HG03108 (cell line): ENCODE measurements at regions not wholly inside any gene's neighbourhood (a gene's known extent, or its start where the extent isn't known, plus 50 kb on each side); places are given as distances from the start of the nearest gene placed in this dataset.
"Not testable (repeated sequence)": the region's sequence is repeated elsewhere in the genome, so short reads cannot be mapped to it uniquely, and the experiment has no call there.

ENCODE experiments used
- ATAC-seq: cut with Tn5 transposase; IDR thresholded peaks from one replicate; pipeline ENCODE4 v1.9.1; 2021; ENCODE audit warnings: moderate library complexity; ENCODE audit not compliant: unreplicated experiment

DNA sequence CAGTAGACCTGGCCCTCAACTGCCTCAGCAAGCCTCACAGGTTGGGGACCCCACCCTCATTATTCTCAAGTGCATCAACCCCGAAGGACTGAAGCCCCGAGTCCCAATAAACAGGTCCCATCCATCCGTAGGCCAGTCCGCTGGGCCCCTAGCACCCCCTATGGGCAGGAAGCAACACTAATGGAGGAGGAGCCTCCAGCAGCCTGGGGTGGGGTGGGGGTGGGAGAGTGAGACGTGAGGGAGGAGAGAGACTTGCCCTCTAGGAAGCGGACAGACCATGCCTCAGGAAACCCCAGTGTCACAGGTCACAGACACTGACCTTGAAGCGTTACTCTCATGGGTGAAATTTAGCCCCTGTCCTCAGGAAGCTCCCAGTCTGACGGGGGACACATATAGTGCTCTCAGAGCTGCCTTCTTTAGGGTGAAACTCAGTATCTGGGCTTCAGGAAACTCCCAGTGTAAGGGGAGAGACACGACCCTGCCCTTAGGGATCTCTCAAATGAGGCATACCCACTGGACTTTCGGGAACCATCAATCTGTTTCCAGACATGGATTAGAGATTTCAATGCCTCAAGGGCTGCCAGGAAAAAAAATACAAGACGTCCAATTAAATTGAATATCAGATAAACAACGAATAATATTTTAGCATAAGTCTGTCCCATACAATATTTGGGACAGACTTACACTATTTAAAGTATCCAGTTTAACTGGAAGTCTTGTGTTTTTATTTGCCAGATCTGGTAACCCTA lies 125.8 kb downstream of the MRPL14 start:
- ATAC-seq = no peak

DNA sequence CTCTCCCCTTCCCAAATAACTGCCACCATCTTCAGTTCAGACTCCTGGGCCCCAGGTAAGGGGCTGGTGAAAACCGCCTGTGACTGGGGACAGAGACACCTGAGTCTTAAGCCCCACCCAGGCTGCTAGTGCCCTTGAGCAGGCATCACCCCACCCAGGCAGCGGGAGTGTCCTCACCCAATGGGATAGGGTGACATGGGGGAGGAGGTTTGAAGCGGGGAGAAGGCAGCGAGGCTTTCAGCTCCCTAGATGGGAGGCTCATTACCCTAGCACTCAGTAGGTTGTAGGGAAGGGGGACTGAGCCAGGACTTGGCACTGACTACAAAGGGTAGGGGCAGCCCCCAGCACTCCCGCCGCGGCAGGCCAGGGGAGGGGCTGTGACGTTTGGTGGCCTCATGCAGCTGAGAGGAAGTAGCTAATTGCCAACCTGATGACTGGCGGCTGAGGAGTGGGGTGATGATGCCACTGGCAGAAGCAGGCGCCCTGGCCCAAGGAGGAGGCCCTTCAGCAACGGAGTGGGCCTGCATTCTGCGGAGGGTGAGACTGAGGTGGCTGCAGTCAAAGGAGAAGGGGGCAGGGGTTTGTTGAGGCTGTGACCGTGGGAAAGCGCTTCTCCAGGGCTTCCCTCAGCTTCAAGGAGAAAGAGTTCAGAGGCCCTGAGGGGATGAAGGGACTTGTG lies 126.9 kb downstream of the MRPL14 start:
- ATAC-seq = no peak

DNA sequence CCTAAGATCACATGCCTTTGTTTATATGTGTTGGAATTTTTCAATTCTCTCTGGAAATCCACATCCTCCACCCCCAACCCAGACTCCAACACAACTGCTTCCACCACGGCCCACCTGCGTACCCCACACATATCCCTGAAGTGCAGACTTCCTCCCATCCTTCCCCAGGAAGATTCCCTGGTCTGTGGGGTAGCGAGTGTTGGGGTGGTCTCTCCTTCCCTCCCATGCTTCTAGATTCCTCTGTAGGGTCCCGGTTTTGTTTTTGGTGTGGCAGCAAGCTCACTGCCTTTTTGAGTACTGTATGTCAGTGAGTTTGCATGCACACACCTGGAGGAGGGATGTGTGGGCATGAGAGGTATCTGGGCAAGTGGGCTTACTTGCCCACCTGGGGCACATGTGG lies 127.6 kb downstream of the MRPL14 start:
- ATAC-seq = no peak

DNA sequence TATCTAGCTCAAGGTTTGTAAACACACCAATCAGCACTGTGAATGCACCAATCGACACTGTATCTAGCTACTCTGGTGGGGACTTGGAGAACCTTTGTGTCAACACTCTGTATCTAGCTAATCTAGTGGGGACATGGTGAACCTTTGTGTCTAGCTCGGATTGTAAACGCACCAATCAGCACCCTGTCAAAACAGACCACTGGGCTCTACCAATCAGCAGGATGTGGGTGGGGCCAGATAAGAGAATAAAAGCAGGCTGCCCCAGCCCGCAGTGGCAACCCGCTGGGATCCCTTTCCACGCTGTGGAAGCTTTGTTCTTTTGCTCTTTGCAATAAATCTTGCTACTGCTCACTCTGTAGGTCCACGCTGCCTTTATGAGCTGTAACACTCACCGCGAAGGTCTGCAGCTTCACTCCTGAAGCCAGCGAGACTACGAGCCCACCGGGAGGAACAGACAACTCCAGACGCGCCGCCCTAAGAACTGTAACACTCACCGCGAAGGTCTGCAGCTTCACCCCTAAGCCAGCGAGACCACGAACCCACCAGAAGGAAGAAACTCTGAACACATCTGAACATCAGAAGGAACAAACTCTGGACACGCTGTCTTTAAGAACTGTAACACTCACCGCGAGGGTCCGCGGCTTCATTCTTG lies 128.5 kb downstream of the MRPL14 start:
- not testable (repeated sequence) for ATAC-seq

DNA sequence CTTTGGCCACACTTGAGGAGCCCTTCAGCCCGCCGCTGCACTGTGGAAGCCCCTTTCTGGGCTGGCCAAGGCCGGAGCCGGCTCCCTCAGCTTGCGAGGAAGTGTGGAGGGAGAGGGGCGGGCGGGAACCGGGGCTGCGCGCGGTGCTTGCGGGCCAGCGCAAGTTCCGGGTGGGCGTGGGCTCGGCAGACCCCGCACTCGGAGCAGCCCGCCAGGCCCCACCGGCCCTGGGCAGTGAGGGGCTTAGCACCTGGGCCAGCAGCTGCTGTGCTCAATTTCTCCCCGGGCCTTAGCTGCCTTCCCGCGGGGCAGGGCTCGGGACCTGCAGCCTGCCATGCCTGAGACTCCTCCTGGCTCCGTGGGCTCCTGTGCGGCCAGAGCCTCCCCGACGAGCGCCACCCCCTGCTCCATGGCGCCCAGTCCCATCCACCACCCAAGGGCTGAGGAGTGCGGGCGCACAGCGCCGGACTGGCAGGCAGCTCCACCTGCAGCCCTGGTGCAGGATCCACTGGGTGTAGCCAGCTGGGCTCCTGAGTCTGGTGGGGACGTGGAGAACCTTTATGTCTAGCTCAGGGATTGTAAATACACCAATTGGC lies 129.2 kb downstream of the MRPL14 start:
- not testable (repeated sequence) for ATAC-seq

DNA sequence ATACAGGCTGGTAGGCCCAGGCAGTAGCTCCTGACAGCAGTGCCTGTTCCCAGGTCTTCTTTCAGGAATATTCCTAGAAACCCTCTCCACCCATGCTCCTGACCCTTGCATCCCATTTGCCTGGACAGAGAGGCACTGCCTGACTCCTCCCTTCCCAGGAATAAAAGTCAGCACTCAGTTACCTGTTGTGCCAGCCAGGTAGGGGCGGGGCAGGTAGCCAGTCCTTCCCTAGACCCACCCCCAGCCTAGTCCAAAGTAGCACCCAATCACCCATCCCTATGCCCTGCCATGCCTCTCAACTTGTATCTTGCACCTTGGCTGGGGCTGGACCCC lies 129.9 kb downstream of the MRPL14 start:
- no peak for ATAC-seq

DNA sequence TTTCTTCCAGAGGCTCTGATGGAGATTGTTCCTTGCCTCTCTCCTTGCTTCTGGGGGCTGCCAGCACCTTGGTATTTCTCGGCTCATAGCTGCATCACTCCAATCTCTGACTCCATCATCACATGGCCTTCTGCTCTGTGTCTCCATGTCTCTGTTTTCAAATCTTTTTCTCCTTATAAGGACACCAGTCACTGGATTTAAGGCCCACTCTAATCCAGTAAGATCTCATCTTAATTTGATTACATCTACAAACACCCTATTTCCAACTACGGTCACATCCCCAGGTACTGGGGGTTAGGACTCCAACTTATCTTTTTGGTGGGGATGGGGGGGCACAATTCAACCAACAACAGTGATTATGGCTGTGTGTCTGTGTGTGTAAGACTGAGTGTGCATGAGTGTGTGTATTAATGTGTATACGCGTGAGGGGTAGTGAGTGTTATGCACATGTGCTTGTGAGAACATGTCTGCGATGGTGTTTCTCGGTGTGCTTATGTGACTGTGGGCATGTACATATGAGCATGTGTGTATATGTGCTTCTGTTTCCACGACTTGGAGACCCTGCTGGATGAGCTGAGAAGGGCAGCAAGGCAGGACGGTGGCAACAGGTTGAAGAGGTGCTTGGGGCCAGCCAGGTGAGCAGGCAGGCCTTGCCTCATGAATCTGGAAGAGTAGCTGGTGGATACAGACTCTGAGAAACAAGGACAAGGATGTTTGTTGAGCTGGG lies 130.5 kb downstream of the MRPL14 start:
- ATAC-seq = no peak

DNA sequence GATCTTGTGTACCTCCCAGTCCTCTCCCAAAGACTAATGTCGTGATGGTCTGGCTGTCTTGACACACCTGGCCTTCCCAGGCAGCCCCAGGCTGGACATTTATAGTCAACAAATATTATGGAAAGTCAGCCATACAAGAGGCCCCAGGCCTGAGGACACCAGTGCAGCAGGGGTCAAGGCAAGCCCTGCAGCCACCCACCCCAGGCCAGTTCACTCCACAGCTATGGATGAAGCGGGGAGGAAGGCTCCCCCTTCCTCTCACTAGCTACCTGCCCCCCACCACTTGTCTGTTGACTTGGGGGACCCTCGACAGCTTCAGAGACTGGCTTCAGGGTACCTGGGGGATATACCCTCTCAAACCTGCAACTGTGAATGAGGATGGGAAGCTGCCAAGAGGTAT lies 132.1 kb downstream of the MRPL14 start:
- ATAC-seq = no peak

DNA sequence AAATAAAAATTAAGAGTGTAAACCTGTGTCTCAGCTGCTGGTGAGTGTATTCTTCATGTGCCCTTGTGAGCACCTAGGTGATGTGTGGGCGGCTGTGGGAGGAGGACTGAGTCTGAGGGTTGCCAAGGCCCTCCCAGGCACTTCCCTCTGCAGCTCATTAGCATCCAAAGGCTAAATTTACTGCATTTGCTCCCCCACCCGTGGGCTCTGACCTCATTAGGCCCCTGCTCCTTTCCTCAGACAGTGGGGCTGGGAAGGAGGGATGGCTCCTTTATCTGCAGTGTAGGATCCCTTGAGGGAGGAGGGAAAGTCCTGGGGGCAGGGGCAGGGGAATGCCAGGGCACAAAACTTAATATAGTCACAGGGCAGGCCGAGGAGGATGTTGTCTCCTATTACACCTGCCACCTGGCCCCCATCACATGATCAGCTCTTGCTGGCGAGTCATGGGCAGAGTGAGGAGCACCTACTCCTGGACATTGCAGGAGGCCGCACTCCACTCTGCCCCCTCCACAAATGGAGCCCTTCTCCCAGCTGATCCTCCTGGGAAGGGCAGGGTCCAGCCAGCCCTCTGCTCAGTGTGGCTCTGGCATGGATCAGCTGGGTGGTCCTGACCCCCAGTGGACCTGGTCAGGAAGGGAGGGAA lies 133.2 kb downstream of the MRPL14 start:
- ATAC-seq = no peak

DNA sequence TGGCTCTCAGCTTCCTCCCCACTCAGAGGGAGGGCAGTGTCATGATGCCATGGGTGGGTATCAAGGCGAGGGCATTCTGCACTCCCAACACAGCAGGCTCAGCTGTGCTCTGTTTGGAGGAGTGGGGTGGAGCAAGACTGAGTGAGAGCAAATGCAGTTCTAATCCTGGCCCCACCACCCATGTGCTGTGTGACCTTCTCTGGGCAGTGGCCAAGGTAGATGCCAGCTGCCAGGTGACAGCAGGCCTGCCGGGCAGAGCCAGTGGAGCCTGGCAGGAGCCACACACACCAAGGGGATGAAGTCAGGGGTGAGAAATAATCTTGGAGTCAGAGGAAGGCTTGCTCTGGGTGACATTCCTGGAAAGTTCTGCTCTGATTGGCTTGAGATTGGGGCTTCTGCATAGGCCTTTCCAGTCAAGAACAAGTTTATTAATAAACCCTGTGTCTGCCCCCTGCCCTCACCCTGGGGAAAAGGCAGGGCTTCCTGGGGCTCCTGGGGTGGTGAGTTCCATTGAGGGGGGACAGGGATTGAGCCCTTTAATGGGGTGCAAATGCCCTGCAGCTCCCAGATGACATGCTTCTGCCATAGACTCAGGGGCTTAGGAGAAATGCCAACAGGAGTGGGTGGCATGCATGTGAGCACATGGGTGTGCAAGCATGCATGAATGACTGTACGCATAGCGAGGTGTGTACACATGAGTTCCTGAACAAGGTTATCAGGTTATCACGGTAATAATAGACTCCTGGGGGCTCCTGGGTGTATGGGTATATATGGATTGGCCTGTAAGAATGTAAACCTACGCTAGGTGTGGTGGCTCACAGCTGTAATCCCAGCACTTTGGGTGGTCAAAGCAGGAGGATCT lies 134.2 kb downstream of the MRPL14 start:
- ATAC-seq = no peak

DNA sequence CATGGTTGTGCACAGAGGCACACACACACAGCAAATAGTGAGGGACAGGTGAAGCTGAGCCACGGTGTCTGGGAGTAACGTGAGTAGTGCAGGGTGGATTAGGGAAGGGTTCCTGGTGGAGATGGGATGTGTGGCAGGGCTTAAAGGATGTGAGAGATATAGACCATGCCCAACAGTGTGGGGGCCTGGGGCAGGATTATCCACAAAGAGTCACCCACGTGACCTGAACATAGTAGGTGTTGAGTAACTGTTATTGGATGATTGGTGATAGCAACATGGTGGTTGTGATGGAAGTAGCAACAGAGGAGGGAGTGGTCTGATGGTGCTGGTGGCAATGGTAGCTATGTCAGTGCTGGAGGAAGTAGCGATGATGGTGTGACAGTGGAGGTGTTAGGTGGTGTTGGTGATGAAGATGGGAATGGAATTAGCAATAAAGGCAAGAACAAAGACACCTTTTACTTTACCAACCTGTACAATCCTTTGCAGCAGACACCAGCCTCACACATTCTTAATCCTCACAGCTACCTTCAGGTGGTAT lies 135.1 kb downstream of the MRPL14 start:
- no peak for ATAC-seq

DNA sequence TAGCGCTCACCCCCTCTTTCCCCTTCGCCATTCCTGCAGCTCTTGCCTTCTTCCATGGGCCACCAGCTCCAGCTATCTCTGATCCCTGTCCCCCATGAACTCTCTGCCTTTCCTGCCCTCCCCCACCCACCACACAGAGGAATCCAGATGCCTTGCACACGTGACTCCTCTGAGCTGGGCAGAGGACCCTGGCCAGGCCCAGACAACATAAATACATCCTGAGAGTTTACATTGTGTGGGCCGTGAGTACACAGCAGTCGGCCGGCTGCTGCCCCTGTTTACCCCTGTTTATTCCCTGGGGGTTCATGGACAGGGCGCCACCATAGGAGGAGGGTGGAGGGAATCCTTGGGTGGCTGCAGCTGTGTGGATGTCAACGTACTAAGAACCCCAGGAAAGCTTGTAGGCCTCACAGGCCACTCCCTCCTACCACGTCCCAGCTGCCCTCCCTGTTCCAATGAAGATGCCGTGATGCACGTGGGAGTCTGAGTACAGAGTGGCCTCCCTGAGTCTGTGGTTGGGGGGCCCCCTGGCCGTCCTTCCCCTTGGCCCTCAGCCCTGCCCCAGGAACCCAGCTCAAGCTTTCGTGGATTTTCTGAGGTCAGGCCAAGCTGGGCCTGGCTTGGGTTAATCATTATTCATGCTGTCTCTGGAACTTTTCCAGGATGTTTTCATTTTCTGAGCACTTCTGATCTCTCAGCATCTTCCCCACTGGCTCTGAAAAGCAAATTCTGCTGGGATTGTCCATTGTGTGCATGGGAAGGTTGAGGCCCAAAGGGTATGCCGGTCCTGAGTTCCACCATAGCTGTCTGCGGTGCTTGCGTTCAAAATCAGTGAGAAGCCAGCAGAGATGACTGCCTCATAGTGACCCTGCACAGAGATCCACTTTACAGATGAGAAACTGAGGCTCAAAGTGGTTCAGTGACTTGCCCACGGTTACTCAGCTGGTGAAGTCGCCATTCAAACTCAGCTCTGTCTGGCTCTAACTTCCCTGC lies 136.3 kb downstream of the MRPL14 start:
- no peak for ATAC-seq

DNA sequence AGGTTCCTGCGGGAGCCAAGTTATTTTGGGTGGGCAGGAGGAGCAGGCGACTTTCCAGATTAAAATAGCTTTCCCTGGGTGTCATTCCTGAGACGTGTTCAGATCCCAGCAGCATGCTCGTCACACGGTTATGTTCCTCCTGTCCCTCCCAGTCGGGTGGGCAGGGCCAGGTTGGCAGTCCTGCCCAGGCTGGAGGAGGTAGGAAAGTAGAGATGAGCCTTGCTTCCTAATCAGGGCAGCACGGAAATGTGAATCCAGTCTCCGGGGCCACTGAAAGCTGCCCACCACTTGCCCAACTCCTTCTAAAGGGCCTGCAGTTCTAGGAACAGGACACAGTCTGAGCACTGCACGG lies 137.0 kb downstream of the MRPL14 start:
- no peak for ATAC-seq

DNA sequence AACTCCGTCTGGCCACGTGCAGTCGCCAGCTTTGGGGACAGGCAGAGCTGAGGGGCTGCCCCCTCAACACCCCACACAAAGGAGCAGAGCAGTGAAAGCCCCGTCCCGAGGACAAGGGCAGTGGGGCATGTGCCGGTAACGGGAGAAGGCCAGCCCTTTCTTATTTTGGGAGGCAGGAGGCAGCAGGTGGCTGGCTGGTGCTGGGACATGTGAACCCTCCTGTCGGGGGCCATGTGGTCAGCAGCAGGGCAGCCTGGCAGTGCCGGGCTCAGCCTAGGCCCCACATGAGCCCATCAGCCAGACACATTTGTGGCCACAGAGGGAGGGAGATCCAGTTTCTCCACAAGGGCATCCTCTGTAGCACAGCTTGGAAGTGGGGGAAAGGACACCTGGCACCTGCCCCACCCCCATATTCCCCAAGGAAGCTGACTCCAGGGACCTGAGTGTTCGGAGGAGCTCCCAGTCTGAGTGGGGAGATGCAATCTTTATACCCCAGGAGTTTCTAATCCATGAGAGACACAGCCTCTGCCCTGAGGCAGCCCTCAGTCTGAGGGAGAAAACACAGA lies 137.6 kb downstream of the MRPL14 start:
- ATAC-seq = no peak

DNA sequence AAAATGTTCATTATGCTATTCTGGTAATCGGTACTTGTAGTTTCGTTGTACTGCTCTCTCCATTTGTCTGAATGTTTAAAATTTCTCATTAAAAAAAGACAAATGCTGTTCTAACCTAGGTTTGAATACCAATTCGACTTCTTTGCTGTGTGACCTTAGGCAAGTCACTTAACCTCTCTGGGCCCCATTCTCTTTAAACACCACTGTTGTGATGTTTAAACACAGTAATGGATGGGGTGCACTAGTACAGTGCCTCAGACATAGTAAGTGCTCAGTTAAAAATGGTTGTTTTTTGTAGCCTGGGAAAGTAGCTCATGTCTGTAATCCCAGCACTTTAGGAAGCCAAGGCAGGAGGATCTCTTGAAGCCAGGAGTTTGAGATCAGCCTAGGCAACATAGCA lies 138.5 kb downstream of the MRPL14 start:
- ATAC-seq = no peak

DNA sequence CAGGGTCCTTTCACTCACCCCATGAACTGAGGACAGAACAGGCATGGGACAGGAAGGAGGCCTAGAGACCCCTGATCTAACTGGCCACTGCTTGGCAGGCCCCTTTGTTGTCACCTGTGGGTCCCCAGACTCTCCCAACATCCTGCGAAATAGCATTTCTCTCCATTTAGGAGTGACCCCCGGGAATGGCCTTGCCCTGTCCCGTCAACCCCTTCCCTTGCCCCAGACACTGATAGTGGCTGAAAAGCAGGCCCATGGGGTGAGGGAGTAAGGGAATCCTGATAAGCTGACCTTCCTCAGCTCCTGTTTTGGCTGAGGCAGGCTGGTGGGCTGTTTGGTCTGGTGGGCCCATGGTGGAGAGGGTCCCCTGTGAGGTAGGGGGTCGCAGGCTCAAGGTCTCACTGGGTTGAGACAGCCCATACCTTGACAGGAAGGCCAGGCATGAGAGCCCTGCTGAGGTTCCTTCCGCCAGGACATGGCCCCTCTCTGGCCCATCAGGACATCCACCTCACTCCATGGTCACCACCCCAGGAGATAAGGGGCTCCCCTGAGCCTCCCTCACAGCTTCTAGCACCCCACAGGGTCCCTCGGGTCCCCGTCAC lies 139.3 kb downstream of the MRPL14 start:
- ATAC-seq = no peak

DNA sequence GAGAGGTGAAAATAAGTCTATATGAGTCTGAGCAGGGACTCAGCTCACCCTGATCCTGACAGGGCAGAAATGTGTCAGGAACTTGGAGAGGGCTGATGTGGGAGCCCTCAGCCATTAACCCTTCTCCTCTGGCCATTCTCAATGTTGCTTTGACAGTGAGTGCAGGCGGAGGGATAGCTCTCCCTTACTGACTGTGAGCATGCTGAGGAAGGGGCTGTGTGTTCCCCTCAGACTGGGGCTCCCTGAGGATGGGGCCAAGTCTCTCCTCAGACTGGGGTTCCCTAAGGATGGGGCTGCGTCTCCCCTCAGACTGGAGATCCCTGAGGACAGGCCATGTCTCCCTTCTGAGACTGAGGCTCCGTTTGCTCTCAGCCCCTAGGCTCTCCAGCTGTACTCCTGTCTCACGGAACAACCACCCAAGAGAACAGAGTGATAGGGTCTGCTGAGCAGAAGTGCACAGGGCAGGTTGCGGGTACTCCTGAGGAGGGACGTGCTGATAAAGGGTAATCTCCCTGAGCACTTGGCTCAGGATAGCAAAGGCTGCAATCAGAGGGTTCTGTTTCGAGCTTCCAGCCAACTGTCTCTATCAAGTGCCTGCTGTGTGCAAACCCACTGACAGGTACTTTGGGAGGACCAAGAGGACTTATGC lies 141.0 kb downstream of the MRPL14 start:
- no peak for ATAC-seq
